GM21619 (cell line): ENCODE measurements at regions not wholly inside any gene's neighbourhood (a gene's known extent, or its start where the extent isn't known, plus 50 kb on each side); places are given as distances from the start of the nearest gene placed in this dataset.
"Not testable (repeated sequence)": the region's sequence is repeated elsewhere in the genome, so short reads cannot be mapped to it uniquely, and the experiment has no call there.

ENCODE experiments used
- ATAC-seq: cut with Tn5 transposase; IDR thresholded peaks from one replicate; pipeline ENCODE4 v1.9.1; 2021; ENCODE audit not compliant: unreplicated experiment

GRCh38 chr7:39824456-39825200, 125.4 kb upstream of the CDK13 start:
- no peak for ATAC-seq

DNA sequence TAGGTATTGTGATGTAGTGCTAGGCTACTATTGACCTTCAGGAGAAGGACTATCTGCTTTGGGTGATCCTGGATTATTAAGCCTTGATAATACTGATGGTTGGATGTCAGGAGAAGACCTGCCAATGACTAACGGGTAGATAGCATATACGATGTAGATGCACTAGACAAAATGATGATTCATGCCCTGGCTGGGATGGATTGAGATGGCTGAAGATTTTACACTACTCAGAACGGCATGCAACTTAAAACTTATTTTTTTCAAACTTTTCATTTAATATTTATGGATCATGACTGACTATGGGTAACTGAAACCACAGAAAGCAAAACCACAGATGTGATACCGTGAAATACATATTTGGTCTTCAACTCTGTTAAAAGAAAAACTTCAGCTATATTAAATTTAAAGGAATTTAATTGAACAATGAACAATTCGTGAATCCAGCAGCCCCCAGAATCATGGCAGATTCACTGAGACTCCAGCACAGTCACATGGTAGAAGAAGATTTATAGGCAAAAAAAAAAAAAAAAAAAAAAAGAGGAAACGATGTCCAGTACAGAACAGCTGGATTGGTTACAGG, 124.6 kb upstream of the CDK13 start:
- no peak for ATAC-seq

DNA sequence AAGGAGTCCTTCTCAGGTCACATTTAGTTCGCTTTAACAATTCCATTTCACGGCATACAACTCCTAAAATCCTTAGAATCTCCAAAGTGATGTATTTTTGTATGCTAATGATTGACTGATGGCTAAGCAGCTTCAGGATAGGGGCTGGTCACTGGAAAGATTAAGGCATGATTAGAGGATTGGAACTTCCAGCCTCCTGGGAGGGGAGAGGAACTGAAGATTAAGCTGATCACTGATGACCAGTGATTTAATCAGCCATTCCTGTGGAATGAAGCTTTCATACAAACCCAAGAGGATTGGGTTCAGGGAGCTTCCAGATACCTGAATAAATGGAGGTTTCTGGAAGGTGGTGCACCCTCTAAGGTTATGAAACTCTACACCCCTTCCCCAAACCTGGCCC, 123.9 kb upstream of the CDK13 start:
- no peak for ATAC-seq

GRCh38 chr7:39827571-39827970, 122.5 kb upstream of the CDK13 start:
- ATAC-seq = no peak

- no peak for ATAC-seq
These were observed 121.0 kb upstream of the CDK13 start for GRCh38 chr7:39829028-39829427.

GRCh38 chr7:39832519-39833085, 117.5 kb upstream of the CDK13 start:
- no peak for ATAC-seq

GRCh38 chr7:39833180-39833799, 116.8 kb upstream of the CDK13 start:
- not testable (repeated sequence) for ATAC-seq

GRCh38 chr7:39833865-39834634, 116.0 kb upstream of the CDK13 start:
- ATAC-seq = not testable (repeated sequence)

GRCh38 chr7:39838326-39838725, 111.7 kb upstream of the CDK13 start:
- no peak for ATAC-seq

- ATAC-seq = no peak
These were observed 105.0 kb upstream of the CDK13 start for GRCh38 chr7:39845006-39845405.

GRCh38 chr7:39847227-39847626, 102.8 kb upstream of the CDK13 start:
- ATAC-seq = no peak

DNA sequence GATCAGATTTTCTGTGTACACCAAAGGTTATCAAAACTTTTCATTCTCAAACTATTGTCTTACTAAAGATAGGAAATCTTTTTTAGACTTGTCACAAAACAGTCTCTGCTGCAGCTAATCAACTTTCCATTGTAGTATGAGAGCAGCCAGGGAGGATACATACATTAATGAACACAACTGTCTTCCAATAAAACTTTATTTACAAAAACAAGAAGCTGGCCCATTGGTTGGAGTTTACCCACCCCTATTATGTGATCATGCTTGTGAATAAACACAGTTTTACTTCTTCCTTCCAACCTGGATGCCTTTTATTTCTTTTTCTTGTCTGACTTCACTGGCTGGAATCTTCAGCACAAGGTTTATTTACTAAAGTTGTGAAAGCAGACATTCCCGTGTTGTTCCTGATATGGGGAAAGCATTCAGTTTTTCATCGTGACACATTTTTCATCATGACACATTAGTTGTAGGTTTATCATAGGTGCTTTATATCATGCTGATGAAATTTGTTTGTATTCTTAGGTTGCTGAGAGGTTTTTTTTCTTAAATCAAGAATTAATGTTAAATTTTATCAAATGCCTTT, 98.5 kb upstream of the CDK13 start:
- ATAC-seq = no peak

- ATAC-seq = peak; percentile 89
These were observed 95.3 kb upstream of the CDK13 start for GRCh38 chr7:39854616-39855324.

- no peak for ATAC-seq
These were observed 94.8 kb upstream of the CDK13 start for GRCh38 chr7:39855325-39855674.

GRCh38 chr7:39863675-39864322, 86.3 kb upstream of the CDK13 start:
- not testable (repeated sequence) for ATAC-seq

DNA sequence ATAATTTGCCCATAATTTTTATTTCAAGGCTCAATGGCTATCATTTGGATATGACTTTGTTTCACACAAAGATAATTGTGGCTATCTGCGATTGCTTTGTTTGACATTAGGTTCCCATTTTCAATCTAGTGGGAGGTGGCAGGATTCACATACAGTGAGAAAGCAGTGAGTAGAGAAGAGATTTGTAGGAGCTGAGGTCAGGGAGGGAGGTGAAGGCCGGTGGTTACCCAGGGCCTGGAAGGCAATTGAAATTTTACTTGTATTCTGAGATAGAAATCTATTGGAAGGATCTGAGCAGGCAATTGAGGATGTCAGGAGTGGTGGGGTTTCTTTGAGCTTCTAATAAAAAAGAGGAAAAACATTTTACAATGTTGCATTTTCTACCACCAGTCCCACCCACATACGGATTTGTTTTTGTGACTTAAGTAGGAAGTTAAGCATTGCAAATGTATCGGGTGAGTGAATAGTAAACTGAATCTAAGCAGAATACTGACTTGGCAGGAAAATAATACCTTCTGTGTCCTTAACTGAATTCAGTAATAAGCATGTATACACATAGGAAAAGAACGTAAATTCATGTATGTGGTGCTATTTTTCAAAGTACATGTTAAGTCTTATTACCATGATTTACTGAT, 80.1 kb upstream of the CDK13 start:
- ATAC-seq = not testable (repeated sequence)

GRCh38 chr7:39871610-39872009, 78.4 kb upstream of the CDK13 start:
- ATAC-seq = not testable (repeated sequence)

DNA sequence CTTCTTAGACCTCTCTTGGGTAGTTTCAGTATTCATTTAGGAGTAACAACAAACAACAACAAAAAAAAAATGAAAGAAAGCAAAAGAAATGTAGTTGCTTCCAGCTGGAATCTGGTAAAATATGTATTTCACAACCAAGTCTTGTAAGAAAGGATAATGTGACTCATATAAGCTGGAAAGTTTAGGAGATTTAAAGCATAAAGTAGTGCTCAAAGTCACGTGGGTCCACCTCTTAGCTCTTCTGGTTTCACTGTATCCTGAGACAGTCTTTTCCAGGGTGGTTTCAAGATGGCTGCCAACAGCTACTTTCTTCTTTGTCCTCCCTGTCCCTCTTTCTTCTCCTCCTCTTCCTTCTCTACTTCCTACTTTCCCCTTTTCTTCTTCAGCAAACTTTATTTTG, 69.5 kb upstream of the CDK13 start:
- no peak for ATAC-seq

GRCh38 chr7:39882148-39882784, 67.8 kb upstream of the CDK13 start:
- no peak for ATAC-seq
